CD4-positive, CD25-positive, alpha-beta regulatory T cell (primary cell): ENCODE measurements at regions not wholly inside any gene's neighbourhood (a gene's known extent, or its start where the extent isn't known, plus 50 kb on each side); places are given as distances from the start of the nearest gene placed in this dataset.
A peak's percentile ranks its signal among the peaks of the same experiment; 100 is the strongest.

Experiments used
- ATAC-seq, 2 donors: fragments of 150-1000 bp; cut with Tn5 transposase; one replicate each; pipeline ENCODE4 v1.10.0; 2021; ENCODE audit warnings: low read depth in 2 of 2, moderate number of reproducible peaks in 2 of 2, moderate library complexity in 1 of 2
- DNase-seq, 3 donors: peaks; one replicate each; pipeline versions ENCODE4 v3.0.0 to v3.0.0-alpha.2; 2012 to 2022; ENCODE audit warnings: mixed read lengths in 1 of 3
- H3K27ac ChIP-seq: one replicate; pipeline ENCODE4 v1.7.0; 2013; ENCODE audit warnings: mild to moderate bottlenecking, low read length; ENCODE audit not compliant: insufficient read depth, poor library complexity, severe bottlenecking
- H3K27me3 ChIP-seq: one replicate; pipeline ENCODE4 v1.7.0; 2013; ENCODE audit warnings: low read length; ENCODE audit not compliant: control insufficient read depth, insufficient read depth
- H3K36me3 ChIP-seq: one replicate; pipeline ENCODE4 v1.7.0; 2013; ENCODE audit warnings: mild to moderate bottlenecking, low read length, moderate library complexity; ENCODE audit not compliant: control insufficient read depth, insufficient read depth
- H3K4me1 ChIP-seq: 2 replicates; pipeline ENCODE4 v1.7.0; 2013; ENCODE audit warnings: mild to moderate bottlenecking, low read length; ENCODE audit not compliant: insufficient read depth, control insufficient read depth, poor library complexity, severe bottlenecking
- H3K4me3 ChIP-seq: one replicate; pipeline ENCODE4 v1.7.0; 2013; ENCODE audit warnings: low read depth, mild to moderate bottlenecking, low read length, moderate library complexity
- H3K9me3 ChIP-seq, 2 experiments: 1 replicate in 1 of 2; 2 replicates in 1 of 2; pipeline ENCODE4 v1.7.0; 2013; ENCODE audit warnings: low read length in 2 of 2, mild to moderate bottlenecking in 1 of 2, moderate library complexity in 1 of 2; ENCODE audit not compliant: control insufficient read depth in 2 of 2
- H3K27ac Mint-ChIP-seq, 3 donors: one replicate each; pipeline ENCODE4 v1.8.0; 2020 to 2022; ENCODE audit warnings: mild to moderate bottlenecking in 3 of 3, mixed read lengths in 3 of 3, moderate library complexity in 2 of 3
- H3K27me3 Mint-ChIP-seq: one replicate; pipeline ENCODE4 v1.8.0; 2022; ENCODE audit warnings: mild to moderate bottlenecking, mixed read lengths
- H3K36me3 Mint-ChIP-seq: one replicate; pipeline ENCODE4 v1.8.0; 2020; ENCODE audit warnings: mixed read lengths
- H3K4me1 Mint-ChIP-seq, 4 donors: one replicate each; pipeline ENCODE4 v1.8.0; 2020 to 2022; ENCODE audit warnings: mixed read lengths in 4 of 4, mild to moderate bottlenecking in 1 of 4
- H3K4me3 Mint-ChIP-seq, 4 donors: one replicate each; pipeline ENCODE4 v1.8.0; 2020 to 2022; ENCODE audit warnings: mild to moderate bottlenecking in 4 of 4, mixed read lengths in 4 of 4, moderate library complexity in 3 of 4
- H3K9me3 Mint-ChIP-seq, 7 donors: one replicate each; pipeline ENCODE4 v1.8.0; 2020 to 2022; ENCODE audit warnings: mixed read lengths in 7 of 7, mild to moderate bottlenecking in 3 of 7, moderate library complexity in 2 of 7

- no peak overlapping the region for H3K4me3 Mint-ChIP-seq
- H3K9me3 Mint-ChIP-seq = peaks cover 0 to 3% (median 1%) of the 10 kb centered on the region in 7 donors
- no peak overlapping the region for H3K27ac Mint-ChIP-seq
- DNase-seq = no peak
- Histone ChIP-seq H3K4me1 (no peaks in the 10 kb centered on the region), H3K36me3 (no peaks in the 10 kb centered on the region), H3K4me3 (no peak overlapping the region), H3K27me3 (no peaks in the 10 kb centered on the region), H3K9me3 (no peaks in the 10 kb centered on the region), H3K27ac (no peak overlapping the region)
- no peaks in the 10 kb centered on the region for H3K27me3 Mint-ChIP-seq
- no peak for ATAC-seq
- H3K4me1 Mint-ChIP-seq = no peaks in the 10 kb centered on the region
- H3K36me3 Mint-ChIP-seq = no peaks in the 10 kb centered on the region
Observed at GRCh38 chr4:36872679-36873078, 371.9 kb upstream of the NWD2 start.

DNA sequence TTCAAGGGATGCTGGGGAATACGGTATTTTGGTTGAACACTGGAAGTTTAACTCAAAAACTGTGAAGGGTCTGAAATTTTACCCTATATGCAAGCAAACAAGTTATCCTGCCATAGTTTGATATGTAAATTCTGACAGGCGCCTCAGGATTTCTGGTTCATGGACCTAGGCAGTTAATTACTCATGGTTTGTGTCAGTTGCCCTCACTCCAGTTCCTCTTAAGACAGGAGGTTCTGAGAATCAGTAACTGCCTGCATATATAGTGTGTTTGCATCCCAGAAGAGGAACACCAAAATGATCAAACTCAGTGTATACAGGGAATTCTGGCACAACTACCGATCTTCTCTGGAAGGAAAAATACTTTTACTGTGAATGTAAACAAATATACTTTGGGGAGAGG, 360.4 kb upstream of the NWD2 start:
- Mint-ChIP-seq H3K4me1 (no peaks in the 10 kb centered on the region), H3K9me3 (peaks cover 0 to 8% (median 0%) of the 10 kb centered on the region in 7 donors), H3K27me3 (peaks cover 10% of the 10 kb centered on the region), H3K36me3 (no peaks in the 10 kb centered on the region), H3K27ac (no peak overlapping the region), H3K4me3 (no peak overlapping the region)
- H3K36me3 ChIP-seq = no peaks in the 10 kb centered on the region
- DNase-seq = no peak
- no peaks in the 10 kb centered on the region for H3K27me3 ChIP-seq
- ATAC-seq = no peak
- H3K4me1 ChIP-seq = no peaks in the 10 kb centered on the region
- H3K27ac ChIP-seq = no peak overlapping the region
- H3K4me3 ChIP-seq = no peak overlapping the region
- no peaks in the 10 kb centered on the region for H3K9me3 ChIP-seq

DNA sequence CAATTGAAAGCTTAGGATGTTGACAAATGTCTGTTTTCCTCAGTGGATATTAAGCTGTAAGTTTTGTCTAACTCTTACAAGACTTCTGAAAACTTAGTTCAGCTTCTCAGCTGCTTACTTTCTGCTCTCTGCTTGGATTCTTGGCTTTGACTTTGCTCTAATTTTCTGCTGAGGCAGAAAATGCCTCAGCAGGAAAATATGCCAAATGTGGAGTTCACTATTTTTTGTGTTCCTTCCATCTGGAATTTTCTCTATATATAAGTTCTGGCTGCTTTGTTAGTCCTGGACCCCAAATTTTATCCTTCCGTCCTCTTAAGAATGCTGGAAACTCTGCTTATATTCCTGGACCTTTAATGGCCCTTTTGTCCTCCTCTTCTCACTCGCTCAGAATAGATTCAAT, 352.6 kb upstream of the NWD2 start:
- no peak overlapping the region for H3K27ac ChIP-seq
- Mint-ChIP-seq H3K27ac (no peak overlapping the region), H3K9me3 (peaks cover 0 to 4% (median 0%) of the 10 kb centered on the region in 7 donors), H3K27me3 (peaks cover 7% of the 10 kb centered on the region), H3K4me3 (no peak overlapping the region), H3K4me1 (no peaks in the 10 kb centered on the region), H3K36me3 (no peaks in the 10 kb centered on the region)
- H3K36me3 ChIP-seq = no peaks in the 10 kb centered on the region
- DNase-seq (no peak), ATAC-seq (no peak)
- H3K4me1 ChIP-seq = no peaks in the 10 kb centered on the region
- no peaks in the 10 kb centered on the region for H3K27me3 ChIP-seq
- H3K9me3 ChIP-seq = no peaks in the 10 kb centered on the region
- no peak overlapping the region for H3K4me3 ChIP-seq

GRCh38 chr4:36900446-36900987, 344.0 kb upstream of the NWD2 start:
- Mint-ChIP-seq H3K36me3 (no peaks in the 10 kb centered on the region), H3K27me3 (no peaks in the 10 kb centered on the region), H3K27ac (no peak overlapping the region), H3K9me3 (peaks cover 0 to 4% (median 0%) of the 10 kb centered on the region in 7 donors), H3K4me3 (no peak overlapping the region), H3K4me1 (no peaks in the 10 kb centered on the region)
- DNase-seq (no peak), ATAC-seq (no peak)
- H3K27me3 ChIP-seq = no peaks in the 10 kb centered on the region
- no peak overlapping the region for H3K27ac ChIP-seq
- no peak overlapping the region for H3K4me3 ChIP-seq
- no peaks in the 10 kb centered on the region for H3K36me3 ChIP-seq
- H3K9me3 ChIP-seq = no peaks in the 10 kb centered on the region
- H3K4me1 ChIP-seq = no peaks in the 10 kb centered on the region

DNA sequence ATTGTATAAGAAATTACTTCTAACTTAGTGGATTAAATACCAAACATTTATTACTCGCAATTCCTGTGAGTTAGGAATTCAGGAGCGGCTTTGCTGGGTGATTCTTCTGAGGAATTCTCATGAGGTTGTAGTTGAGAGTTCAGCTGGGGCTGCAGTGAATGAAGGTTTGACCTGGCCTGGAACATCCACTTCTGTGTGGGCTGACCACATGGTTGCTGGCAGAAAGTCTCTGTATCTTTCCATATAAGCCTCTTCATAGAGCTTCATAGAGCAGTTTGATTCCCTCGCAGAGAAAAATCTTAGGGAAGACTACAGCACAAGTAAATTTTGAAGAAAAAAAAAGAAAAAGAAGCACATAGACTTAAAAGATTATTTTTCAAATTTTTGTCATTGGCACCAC, 339.7 kb upstream of the NWD2 start:
- Histone ChIP-seq H3K27ac (no peak overlapping the region), H3K27me3 (no peaks in the 10 kb centered on the region), H3K4me3 (no peak overlapping the region), H3K4me1 (no peaks in the 10 kb centered on the region), H3K36me3 (no peaks in the 10 kb centered on the region), H3K9me3 (no peaks in the 10 kb centered on the region)
- DNase-seq (no peak), ATAC-seq (no peak)
- Mint-ChIP-seq H3K36me3 (no peaks in the 10 kb centered on the region), H3K27me3 (no peaks in the 10 kb centered on the region), H3K27ac (no peak overlapping the region), H3K4me1 (no peaks in the 10 kb centered on the region), H3K9me3 (peaks cover 0 to 4% (median 0%) of the 10 kb centered on the region in 7 donors), H3K4me3 (no peak overlapping the region)

DNA sequence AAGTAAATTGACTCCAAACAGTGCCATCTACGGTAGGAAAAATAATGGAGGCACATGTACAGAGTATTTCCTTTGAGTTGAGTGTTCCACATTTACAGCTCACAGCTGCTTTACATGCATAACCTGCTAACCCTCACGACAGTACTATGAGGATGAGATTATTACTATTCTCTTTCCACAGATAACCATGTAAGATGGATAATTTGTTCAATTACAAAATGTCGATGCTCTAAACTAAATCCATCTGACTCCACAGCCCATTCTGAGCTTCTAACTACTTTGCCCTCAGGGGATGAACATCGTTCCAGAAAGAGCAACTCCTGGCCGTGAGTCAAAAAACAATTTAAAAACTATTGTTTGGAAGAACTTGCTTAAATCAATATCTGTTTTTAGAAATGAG, 330.4 kb upstream of the NWD2 start:
- ATAC-seq (no peak), DNase-seq (no peak)
- Mint-ChIP-seq H3K4me3 (no peak overlapping the region), H3K4me1 (no peaks in the 10 kb centered on the region), H3K27ac (no peak overlapping the region), H3K27me3 (no peaks in the 10 kb centered on the region), H3K9me3 (peaks cover 0 to 4% (median 2%) of the 10 kb centered on the region in 7 donors), H3K36me3 (no peaks in the 10 kb centered on the region)
- H3K4me1 ChIP-seq = no peaks in the 10 kb centered on the region
- H3K36me3 ChIP-seq = no peaks in the 10 kb centered on the region
- H3K4me3 ChIP-seq = no peak overlapping the region
- no peaks in the 10 kb centered on the region for H3K27me3 ChIP-seq
- no peaks in the 10 kb centered on the region for H3K9me3 ChIP-seq
- no peak overlapping the region for H3K27ac ChIP-seq

GRCh38 chr4:36915717-36916116, 328.8 kb upstream of the NWD2 start:
- Mint-ChIP-seq H3K36me3 (no peaks in the 10 kb centered on the region), H3K4me1 (no peaks in the 10 kb centered on the region)
- no peak for ATAC-seq

DNA sequence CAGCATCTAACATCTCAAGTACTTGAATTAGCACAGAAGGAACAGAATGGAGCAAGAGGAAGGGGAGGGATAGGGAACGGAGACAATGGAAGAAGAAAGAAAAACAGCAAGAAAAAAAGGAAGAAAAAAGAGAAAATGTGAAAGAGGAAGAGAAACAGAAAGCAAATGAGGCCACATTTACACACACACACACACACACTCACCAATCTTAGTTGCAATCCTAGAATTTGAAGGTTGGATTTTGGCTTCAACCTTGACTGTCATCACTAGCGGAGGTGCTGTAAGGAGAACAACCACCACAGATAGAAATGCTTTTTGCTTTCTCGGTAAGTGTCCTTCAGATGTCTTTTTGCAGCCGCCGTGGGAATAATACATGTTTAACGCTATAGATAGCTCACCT, 327.1 kb upstream of the NWD2 start:
- no peak overlapping the region for H3K4me3 ChIP-seq
- ATAC-seq = no peak
- no peaks in the 10 kb centered on the region for H3K4me1 Mint-ChIP-seq
- H3K4me1 ChIP-seq = no peaks in the 10 kb centered on the region
- DNase-seq = no peak
- no peak overlapping the region for H3K4me3 Mint-ChIP-seq
- no peaks in the 10 kb centered on the region for H3K36me3 Mint-ChIP-seq
- peaks cover 0 to 6% (median 2%) of the 10 kb centered on the region in 7 donors for H3K9me3 Mint-ChIP-seq
- peak overlapping the region in 1 of 3 donors; percentile 22 for H3K27ac Mint-ChIP-seq
- H3K27me3 Mint-ChIP-seq = no peaks in the 10 kb centered on the region
- H3K27me3 ChIP-seq = no peaks in the 10 kb centered on the region
- no peaks in the 10 kb centered on the region for H3K9me3 ChIP-seq
- H3K36me3 ChIP-seq = no peaks in the 10 kb centered on the region
- no peak overlapping the region for H3K27ac ChIP-seq

More at GRCh38 chr4:36915717-36916116, 328.8 kb upstream of the NWD2 start:
- Histone ChIP-seq H3K36me3 (no peaks in the 10 kb centered on the region), H3K4me1 (no peaks in the 10 kb centered on the region), H3K4me3 (no peak overlapping the region), H3K27me3 (no peaks in the 10 kb centered on the region), H3K27ac (no peak overlapping the region), H3K9me3 (no peaks in the 10 kb centered on the region)
- no peak for DNase-seq
- no peak overlapping the region for H3K4me3 Mint-ChIP-seq
- H3K9me3 Mint-ChIP-seq = peaks cover 0 to 4% (median 2%) of the 10 kb centered on the region in 7 donors
- no peak overlapping the region for H3K27ac Mint-ChIP-seq
- no peaks in the 10 kb centered on the region for H3K27me3 Mint-ChIP-seq
